Mesothelial cell of epicardium (in vitro differentiated cells): ENCODE measurements at regions not wholly inside any gene's neighbourhood (a gene's known extent, or its start where the extent isn't known, plus 50 kb on each side); places are given as distances from the start of the nearest gene placed in this dataset.

ENCODE experiments used
- DNase-seq, 2 experiments: peaks; one replicate each; pipeline ENCODE4 v3.0.0; 2021; ENCODE audit warnings: low spot score in 2 of 2; ENCODE audit not compliant: unreplicated experiment in 2 of 2
- H3K27ac Mint-ChIP-seq: 2 replicates; pipeline ENCODE4 v1.8.0; 2021; ENCODE audit warnings: mixed read lengths
- H3K27me3 Mint-ChIP-seq: 2 replicates; pipeline ENCODE4 v1.8.0; 2021; ENCODE audit warnings: low read depth, mixed read lengths
- H3K36me3 Mint-ChIP-seq: 2 replicates; pipeline ENCODE4 v1.8.0; 2021; ENCODE audit warnings: mixed read lengths
- H3K4me1 Mint-ChIP-seq: 2 replicates; pipeline ENCODE4 v1.8.0; 2021; ENCODE audit warnings: mixed read lengths
- H3K4me3 Mint-ChIP-seq: 2 replicates; pipeline ENCODE4 v1.8.0; 2021; ENCODE audit warnings: mild to moderate bottlenecking, moderate library complexity, mixed read lengths
- H3K9me3 Mint-ChIP-seq: 2 replicates; pipeline ENCODE4 v1.8.0; 2021; ENCODE audit warnings: mixed read lengths
- TF ChIP-seq, protein P1 (sequence below): fragments of 200-600 bp; sonication (generic); IDR thresholded peaks from one replicate; pipeline ENCODE4 v1.5.0; 2021; ENCODE audit warnings: antibody characterized with exemption; ENCODE audit not compliant: unreplicated experiment

DNA sequence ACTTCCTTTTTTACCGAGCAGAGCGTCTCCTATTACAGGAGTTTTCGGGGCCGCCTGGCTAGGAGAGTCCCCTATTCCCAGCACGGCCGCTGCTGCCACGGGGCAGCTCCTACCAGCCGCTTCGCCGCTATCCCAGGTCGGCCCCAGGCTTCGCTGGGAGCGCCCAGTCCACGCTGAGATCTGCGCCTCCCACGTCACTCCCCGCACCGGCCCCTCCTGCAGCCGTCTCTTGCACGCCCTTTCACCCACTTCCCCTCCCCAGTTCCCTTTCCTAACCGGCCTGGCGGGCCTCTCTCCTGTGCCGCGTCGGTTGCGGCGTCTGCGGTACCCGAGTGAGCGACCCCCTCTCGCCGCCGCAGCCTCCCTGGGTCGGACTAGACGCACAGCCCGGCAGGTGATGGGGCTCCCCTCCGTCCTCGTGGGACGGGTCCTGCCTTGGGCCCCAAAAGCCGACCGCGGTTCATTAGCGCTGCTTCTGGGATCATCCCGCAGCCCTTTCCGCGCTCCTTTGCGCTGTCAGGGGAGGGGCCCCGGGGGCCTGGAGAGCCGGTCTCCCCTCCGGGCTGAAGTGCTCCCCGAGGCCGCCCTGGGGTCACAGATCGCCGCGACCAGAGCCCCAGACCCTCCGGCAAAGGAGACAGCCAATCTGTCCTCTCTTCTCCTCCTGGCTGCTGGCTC is 1318.4 kb downstream of the TMEM121 start:
- H3K36me3 Mint-ChIP-seq = no peaks in the 10 kb centered on the region
- no peak overlapping the region for H3K4me3 Mint-ChIP-seq
- TF ChIP-seq, protein P1, sequence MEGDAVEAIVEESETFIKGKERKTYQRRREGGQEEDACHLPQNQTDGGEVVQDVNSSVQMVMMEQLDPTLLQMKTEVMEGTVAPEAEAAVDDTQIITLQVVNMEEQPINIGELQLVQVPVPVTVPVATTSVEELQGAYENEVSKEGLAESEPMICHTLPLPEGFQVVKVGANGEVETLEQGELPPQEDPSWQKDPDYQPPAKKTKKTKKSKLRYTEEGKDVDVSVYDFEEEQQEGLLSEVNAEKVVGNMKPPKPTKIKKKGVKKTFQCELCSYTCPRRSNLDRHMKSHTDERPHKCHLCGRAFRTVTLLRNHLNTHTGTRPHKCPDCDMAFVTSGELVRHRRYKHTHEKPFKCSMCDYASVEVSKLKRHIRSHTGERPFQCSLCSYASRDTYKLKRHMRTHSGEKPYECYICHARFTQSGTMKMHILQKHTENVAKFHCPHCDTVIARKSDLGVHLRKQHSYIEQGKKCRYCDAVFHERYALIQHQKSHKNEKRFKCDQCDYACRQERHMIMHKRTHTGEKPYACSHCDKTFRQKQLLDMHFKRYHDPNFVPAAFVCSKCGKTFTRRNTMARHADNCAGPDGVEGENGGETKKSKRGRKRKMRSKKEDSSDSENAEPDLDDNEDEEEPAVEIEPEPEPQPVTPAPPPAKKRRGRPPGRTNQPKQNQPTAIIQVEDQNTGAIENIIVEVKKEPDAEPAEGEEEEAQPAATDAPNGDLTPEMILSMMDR = no peak
- H3K27ac Mint-ChIP-seq = no peak overlapping the region
- H3K27me3 Mint-ChIP-seq = no peaks in the 10 kb centered on the region
- DNase-seq = no peak
- H3K9me3 Mint-ChIP-seq = peaks cover 81% of the 10 kb centered on the region
- no peaks in the 10 kb centered on the region for H3K4me1 Mint-ChIP-seq

- H3K36me3 Mint-ChIP-seq = no peaks in the 10 kb centered on the region
Measured at GRCh38 chr14:106845286-106846087, 1319.1 kb downstream of the TMEM121 start.

GRCh38 chr14:106846218-106846617 is 1319.8 kb downstream of the TMEM121 start:
- Mint-ChIP-seq H3K27me3 (no peaks in the 10 kb centered on the region), H3K36me3 (no peaks in the 10 kb centered on the region), H3K9me3 (peaks cover 78% of the 10 kb centered on the region), H3K4me1 (no peaks in the 10 kb centered on the region), H3K4me3 (no peak overlapping the region), H3K27ac (no peak overlapping the region)
- TF ChIP-seq, protein P1 = no peak
- DNase-seq = no peak

More at GRCh38 chr14:106845286-106846087, 1319.1 kb downstream of the TMEM121 start:
- Mint-ChIP-seq H3K27me3 (no peaks in the 10 kb centered on the region), H3K9me3 (peaks cover 81% of the 10 kb centered on the region), H3K4me3 (no peak overlapping the region), H3K4me1 (no peaks in the 10 kb centered on the region), H3K27ac (no peak overlapping the region)
- TF ChIP-seq, protein P1 = no peak
- DNase-seq = no peak

- Mint-ChIP-seq H3K36me3 (no peaks in the 10 kb centered on the region), H3K27me3 (no peaks in the 10 kb centered on the region), H3K27ac (no peak overlapping the region), H3K4me1 (no peaks in the 10 kb centered on the region), H3K9me3 (peaks cover 75% of the 10 kb centered on the region), H3K4me3 (no peak overlapping the region)
- TF ChIP-seq, protein P1 = no peak
- no peak for DNase-seq
Measured at GRCh38 chr14:106848330-106849121, 1322.1 kb downstream of the TMEM121 start.

- Mint-ChIP-seq H3K4me1 (no peaks in the 10 kb centered on the region), H3K36me3 (peaks cover 2% of the 10 kb centered on the region), H3K9me3 (peaks cover 75% of the 10 kb centered on the region), H3K4me3 (no peak overlapping the region), H3K27me3 (no peaks in the 10 kb centered on the region), H3K27ac (no peak overlapping the region)
- TF ChIP-seq, protein P1 = no peak
- no peak for DNase-seq
Measured at GRCh38 chr14:106850913-106851825, 1324.8 kb downstream of the TMEM121 start.
